ENCODE measurements at regions not wholly inside any gene's neighbourhood (a gene's known extent, or its start where the extent isn't known, plus 50 kb on each side); places are given as distances from the start of the nearest gene placed in this dataset.

GRCh38 chr20:62529896-62530642, 54.3 kb upstream of the GATA5 start (continued):
- TF ChIP-seq, protein P1, sequence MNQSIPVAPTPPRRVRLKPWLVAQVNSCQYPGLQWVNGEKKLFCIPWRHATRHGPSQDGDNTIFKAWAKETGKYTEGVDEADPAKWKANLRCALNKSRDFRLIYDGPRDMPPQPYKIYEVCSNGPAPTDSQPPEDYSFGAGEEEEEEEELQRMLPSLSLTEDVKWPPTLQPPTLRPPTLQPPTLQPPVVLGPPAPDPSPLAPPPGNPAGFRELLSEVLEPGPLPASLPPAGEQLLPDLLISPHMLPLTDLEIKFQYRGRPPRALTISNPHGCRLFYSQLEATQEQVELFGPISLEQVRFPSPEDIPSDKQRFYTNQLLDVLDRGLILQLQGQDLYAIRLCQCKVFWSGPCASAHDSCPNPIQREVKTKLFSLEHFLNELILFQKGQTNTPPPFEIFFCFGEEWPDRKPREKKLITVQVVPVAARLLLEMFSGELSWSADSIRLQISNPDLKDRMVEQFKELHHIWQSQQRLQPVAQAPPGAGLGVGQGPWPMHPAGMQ (IDR thresholded peaks at IDR 0.05; ENCODE audit: borderline replicate concordance), result no peak
- TF ChIP-seq, protein P2, sequence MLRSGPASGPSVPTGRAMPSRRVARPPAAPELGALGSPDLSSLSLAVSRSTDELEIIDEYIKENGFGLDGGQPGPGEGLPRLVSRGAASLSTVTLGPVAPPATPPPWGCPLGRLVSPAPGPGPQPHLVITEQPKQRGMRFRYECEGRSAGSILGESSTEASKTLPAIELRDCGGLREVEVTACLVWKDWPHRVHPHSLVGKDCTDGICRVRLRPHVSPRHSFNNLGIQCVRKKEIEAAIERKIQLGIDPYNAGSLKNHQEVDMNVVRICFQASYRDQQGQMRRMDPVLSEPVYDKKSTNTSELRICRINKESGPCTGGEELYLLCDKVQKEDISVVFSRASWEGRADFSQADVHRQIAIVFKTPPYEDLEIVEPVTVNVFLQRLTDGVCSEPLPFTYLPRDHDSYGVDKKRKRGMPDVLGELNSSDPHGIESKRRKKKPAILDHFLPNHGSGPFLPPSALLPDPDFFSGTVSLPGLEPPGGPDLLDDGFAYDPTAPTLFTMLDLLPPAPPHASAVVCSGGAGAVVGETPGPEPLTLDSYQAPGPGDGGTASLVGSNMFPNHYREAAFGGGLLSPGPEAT (IDR thresholded peaks at IDR 0.05; ENCODE audit: low read depth), result no peak
- no peak for TF ChIP-seq SP1 (IDR thresholded peaks at IDR 0.05; ENCODE audit: low read depth, low read length)

- POLR2A ChIA-PET, result no interaction called here
- CTCF ChIA-PET, result no interaction called here
- ATAC-seq (no peak), FAIRE-seq (no peak), DNase-seq (ENCODE audit: low read depth, low spot score) (no peak)
- H2AFZ ChIP-seq (ENCODE audit: control insufficient read depth, low read depth, low read length), result no peak overlapping the region
- no peaks in the 10 kb centered on the region for H3K79me2 ChIP-seq (ENCODE audit: control insufficient read depth, insufficient read depth, low read length)
- no peaks in the 10 kb centered on the region for H3K9me3 ChIP-seq (replicated peaks; ENCODE audit: control insufficient read depth, insufficient read depth, low read length)
- H3K9ac ChIP-seq (ENCODE audit: control insufficient read depth, insufficient read depth, low read length), result no peak overlapping the region
- RAD21 ChIA-PET (ENCODE audit: unreplicated experiment), result no interaction called here
- no peaks in the 10 kb centered on the region for H3K4me1 ChIP-seq (ENCODE audit: control insufficient read depth, insufficient read depth, low read length)
- H3K27me3 ChIP-seq (replicated peaks in 1 of 2; ENCODE audit: control insufficient read depth in 2 of 2, insufficient read depth in 2 of 2, low read length in 1 of 2), result no peaks in the 10 kb centered on the region; a peak in 1 of 4 replicates
- no peak overlapping the region for H3K4me3 ChIP-seq
- BruUV-seq (replicated peaks), result no TSS peak
- 46% methylated on average over 16 of the region's 16 CpGs for WGBS (ENCODE audit: insufficient coverage, insufficient replicate concordance, low lambda C conversion rate, missing lambda C conversion rate)
- intact Hi-C loops (cut with micrococcal nuclease; ENCODE audit: unreplicated experiment), result no loop called here
- H3K36me3 ChIP-seq (ENCODE audit: control insufficient read depth in 2 of 2, insufficient read depth in 2 of 2, low read length in 1 of 2), result no peaks in the 10 kb centered on the region
- in situ Hi-C loops (cut with MboI), result no loop called here
- H3K4me2 ChIP-seq (ENCODE audit: control insufficient read depth, insufficient read depth), result no peak overlapping the region
- no peaks in the 10 kb centered on the region for H4K20me1 ChIP-seq (ENCODE audit: control insufficient read depth, insufficient read depth)
- H3K27ac ChIP-seq (ENCODE audit: control insufficient read depth, insufficient read depth), result no peak overlapping the region
- SMC1A ChIA-PET (ENCODE audit: uncharacterized antibody, unreplicated experiment), result no interaction called here
- TF ChIP-seq GABPA (IDR thresholded peaks at IDR 0.05; ENCODE audit: low read depth) (no peak), RCOR1 (conservative IDR thresholded peaks at IDR 0.05; ENCODE audit: low read depth, low read length) (no peak), RFX5 (IDR thresholded peaks at IDR 0.05; ENCODE audit: low read depth, low read length) (no peak), FOXM1 (IDR thresholded peaks at IDR 0.05; ENCODE audit: low read depth, low read length) (no peak), CHD4 (IDR thresholded peaks at IDR 0.05) (no peak), PAX5 (IDR thresholded peaks at IDR 0.05; ENCODE audit: borderline replicate concordance, low read depth, low read length) (no peak), JUNB (IDR thresholded peaks at IDR 0.05) (no peak), PML (IDR thresholded peaks at IDR 0.05; ENCODE audit: low read length) (no peak), KLF5 (IDR thresholded peaks at IDR 0.05; ENCODE audit: partially characterized antibody) (no peak), TCF3 (IDR thresholded peaks at IDR 0.05; ENCODE audit: borderline replicate concordance, insufficient read depth, low read depth, low read length) (no peak), SMC3 (IDR thresholded peaks at IDR 0.05; ENCODE audit: borderline replicate concordance, low read length) (no peak)
- TF ChIP-seq, protein P3, sequence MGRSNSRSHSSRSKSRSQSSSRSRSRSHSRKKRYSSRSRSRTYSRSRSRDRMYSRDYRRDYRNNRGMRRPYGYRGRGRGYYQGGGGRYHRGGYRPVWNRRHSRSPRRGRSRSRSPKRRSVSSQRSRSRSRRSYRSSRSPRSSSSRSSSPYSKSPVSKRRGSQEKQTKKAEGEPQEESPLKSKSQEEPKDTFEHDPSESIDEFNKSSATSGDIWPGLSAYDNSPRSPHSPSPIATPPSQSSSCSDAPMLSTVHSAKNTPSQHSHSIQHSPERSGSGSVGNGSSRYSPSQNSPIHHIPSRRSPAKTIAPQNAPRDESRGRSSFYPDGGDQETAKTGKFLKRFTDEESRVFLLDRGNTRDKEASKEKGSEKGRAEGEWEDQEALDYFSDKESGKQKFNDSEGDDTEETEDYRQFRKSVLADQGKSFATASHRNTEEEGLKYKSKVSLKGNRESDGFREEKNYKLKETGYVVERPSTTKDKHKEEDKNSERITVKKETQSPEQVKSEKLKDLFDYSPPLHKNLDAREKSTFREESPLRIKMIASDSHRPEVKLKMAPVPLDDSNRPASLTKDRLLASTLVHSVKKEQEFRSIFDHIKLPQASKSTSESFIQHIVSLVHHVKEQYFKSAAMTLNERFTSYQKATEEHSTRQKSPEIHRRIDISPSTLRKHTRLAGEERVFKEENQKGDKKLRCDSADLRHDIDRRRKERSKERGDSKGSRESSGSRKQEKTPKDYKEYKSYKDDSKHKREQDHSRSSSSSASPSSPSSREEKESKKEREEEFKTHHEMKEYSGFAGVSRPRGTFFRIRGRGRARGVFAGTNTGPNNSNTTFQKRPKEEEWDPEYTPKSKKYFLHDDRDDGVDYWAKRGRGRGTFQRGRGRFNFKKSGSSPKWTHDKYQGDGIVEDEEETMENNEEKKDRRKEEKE (IDR thresholded peaks at IDR 0.05), result no peak
- TF ChIP-seq, protein P4, sequence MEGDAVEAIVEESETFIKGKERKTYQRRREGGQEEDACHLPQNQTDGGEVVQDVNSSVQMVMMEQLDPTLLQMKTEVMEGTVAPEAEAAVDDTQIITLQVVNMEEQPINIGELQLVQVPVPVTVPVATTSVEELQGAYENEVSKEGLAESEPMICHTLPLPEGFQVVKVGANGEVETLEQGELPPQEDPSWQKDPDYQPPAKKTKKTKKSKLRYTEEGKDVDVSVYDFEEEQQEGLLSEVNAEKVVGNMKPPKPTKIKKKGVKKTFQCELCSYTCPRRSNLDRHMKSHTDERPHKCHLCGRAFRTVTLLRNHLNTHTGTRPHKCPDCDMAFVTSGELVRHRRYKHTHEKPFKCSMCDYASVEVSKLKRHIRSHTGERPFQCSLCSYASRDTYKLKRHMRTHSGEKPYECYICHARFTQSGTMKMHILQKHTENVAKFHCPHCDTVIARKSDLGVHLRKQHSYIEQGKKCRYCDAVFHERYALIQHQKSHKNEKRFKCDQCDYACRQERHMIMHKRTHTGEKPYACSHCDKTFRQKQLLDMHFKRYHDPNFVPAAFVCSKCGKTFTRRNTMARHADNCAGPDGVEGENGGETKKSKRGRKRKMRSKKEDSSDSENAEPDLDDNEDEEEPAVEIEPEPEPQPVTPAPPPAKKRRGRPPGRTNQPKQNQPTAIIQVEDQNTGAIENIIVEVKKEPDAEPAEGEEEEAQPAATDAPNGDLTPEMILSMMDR (IDR thresholded peaks at IDR 0.05 in 2 of 3, conservative IDR thresholded peaks at IDR 0.05 in 1 of 3; ENCODE audit: control insufficient read depth in 2 of 3, extremely low read depth in 1 of 3, insufficient read depth in 1 of 3, low read depth in 3 of 3, low read length in 3 of 3), result no peak
Observed at GRCh38 chr20:62530643-62531032, 54.8 kb upstream of the GATA5 start.

All from GM12878 (cell line).